Skeletal muscle tissue (tissue), 3 donors: ENCODE measurements at regions not wholly inside any gene's neighbourhood (a gene's known extent, or its start where the extent isn't known, plus 50 kb on each side); places are given as distances from the start of the nearest gene placed in this dataset.

ENCODE experiments used
- H3K27ac ChIP-seq: one replicate; pipeline ENCODE4 v1.7.0; 2013; ENCODE audit warnings: mild to moderate bottlenecking, low read depth, low read length, inconsistent platforms
- H3K27me3 ChIP-seq, 3 donors: one replicate each; pipeline ENCODE4 v1.7.0; 2013; ENCODE audit warnings: low read length in 3 of 3; ENCODE audit not compliant: control insufficient read depth in 3 of 3, insufficient read depth in 3 of 3
- H3K36me3 ChIP-seq, 3 donors: one replicate each; pipeline ENCODE4 v1.7.0; 2013; ENCODE audit warnings: low read length in 3 of 3; ENCODE audit not compliant: control insufficient read depth in 3 of 3, insufficient read depth in 3 of 3
- H3K4me1 ChIP-seq, 3 donors: one replicate each; pipeline ENCODE4 v1.7.0; 2013; ENCODE audit warnings: low read length in 3 of 3, mild to moderate bottlenecking in 3 of 3; ENCODE audit not compliant: control insufficient read depth in 3 of 3, insufficient read depth in 3 of 3
- H3K4me3 ChIP-seq, 3 donors: one replicate each; pipeline ENCODE4 v1.7.0; 2013; ENCODE audit warnings: low read length in 3 of 3
- H3K9ac ChIP-seq, 3 donors: one replicate each; pipeline ENCODE4 v1.7.0; 2013; ENCODE audit warnings: low read length in 3 of 3, mild to moderate bottlenecking in 3 of 3, moderate library complexity in 2 of 3, low read depth in 1 of 3
- H3K9me3 ChIP-seq, 3 donors: one replicate each; pipeline ENCODE4 v1.7.0; 2013; ENCODE audit warnings: low read length in 3 of 3; ENCODE audit not compliant: control insufficient read depth in 3 of 3
- donor health status: Osteomylitis.

GRCh38 chr9:12613071-12613470 is 80.1 kb upstream of the TYRP1 start:
- H3K9ac ChIP-seq, result no peak overlapping the region
- H3K27me3 ChIP-seq, result no peaks in the 10 kb centered on the region
- no peak overlapping the region for H3K27ac ChIP-seq
- H3K9me3 ChIP-seq, result no peaks in the 10 kb centered on the region
- H3K36me3 ChIP-seq, result no peaks in the 10 kb centered on the region
- H3K4me1 ChIP-seq, result no peaks in the 10 kb centered on the region
- H3K4me3 ChIP-seq, result no peak overlapping the region

- Histone ChIP-seq H3K27ac (no peak overlapping the region), H3K4me1 (no peaks in the 10 kb centered on the region), H3K9ac (no peak overlapping the region), H3K9me3 (no peaks in the 10 kb centered on the region), H3K36me3 (no peaks in the 10 kb centered on the region), H3K4me3 (no peak overlapping the region), H3K27me3 (no peaks in the 10 kb centered on the region)
These were observed 78.7 kb upstream of the TYRP1 start for GRCh38 chr9:12614488-12614887.

DNA sequence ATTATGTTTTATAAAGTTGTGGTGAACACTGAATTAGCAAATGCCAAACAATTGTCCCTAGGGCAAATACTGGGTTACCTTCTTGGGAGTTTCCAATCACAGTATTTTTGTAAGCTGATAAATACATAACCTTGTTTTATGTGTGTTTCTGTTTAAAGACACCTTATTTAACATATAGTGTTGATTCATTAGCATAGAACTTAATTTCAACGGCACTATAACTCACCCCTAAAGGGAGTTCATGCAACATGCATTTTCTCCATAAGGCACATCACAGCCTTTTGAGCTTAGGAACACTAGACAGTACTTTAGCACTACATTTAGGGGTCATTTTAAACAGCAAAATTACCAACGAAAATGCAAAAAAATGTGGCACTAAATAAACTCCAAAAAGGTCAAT is 74.2 kb upstream of the TYRP1 start:
- Histone ChIP-seq H3K4me1 (no peaks in the 10 kb centered on the region), H3K9ac (no peak overlapping the region), H3K27ac (no peak overlapping the region), H3K27me3 (no peaks in the 10 kb centered on the region), H3K4me3 (no peak overlapping the region), H3K9me3 (no peaks in the 10 kb centered on the region), H3K36me3 (no peaks in the 10 kb centered on the region)

- Histone ChIP-seq H3K9ac (no peak overlapping the region), H3K4me3 (no peak overlapping the region), H3K9me3 (no peaks in the 10 kb centered on the region), H3K4me1 (no peaks in the 10 kb centered on the region), H3K27me3 (no peaks in the 10 kb centered on the region), H3K27ac (no peak overlapping the region), H3K36me3 (no peaks in the 10 kb centered on the region)
These were observed 67.3 kb upstream of the TYRP1 start for GRCh38 chr9:12625844-12626243.

DNA sequence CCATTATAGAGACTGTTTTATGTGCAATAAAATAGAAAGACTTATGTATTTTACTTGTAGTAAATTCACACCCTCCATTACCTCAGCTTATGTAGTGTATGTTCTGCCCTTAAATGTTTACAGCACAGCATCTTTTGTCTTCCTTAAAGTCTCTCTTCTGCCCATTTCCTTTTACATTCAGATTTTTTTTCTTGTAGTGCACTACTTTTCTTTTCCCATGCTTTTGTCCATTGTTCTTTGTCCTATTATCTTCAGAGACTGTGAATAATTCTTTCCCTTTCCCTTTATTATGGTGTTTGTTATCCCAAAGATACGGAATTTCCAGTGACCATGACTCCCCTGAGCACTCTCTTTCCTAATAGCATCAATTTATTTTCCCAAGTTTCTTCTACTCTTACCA is 66.1 kb upstream of the TYRP1 start:
- H3K27me3 ChIP-seq, result peaks cover 0 to 2% (median 0%) of the 10 kb centered on the region in 3 donors
- no peak overlapping the region for H3K4me3 ChIP-seq
- H3K36me3 ChIP-seq, result no peaks in the 10 kb centered on the region
- H3K4me1 ChIP-seq, result no peaks in the 10 kb centered on the region
- no peak overlapping the region for H3K9ac ChIP-seq
- H3K9me3 ChIP-seq, result no peaks in the 10 kb centered on the region
- H3K27ac ChIP-seq, result no peak overlapping the region

DNA sequence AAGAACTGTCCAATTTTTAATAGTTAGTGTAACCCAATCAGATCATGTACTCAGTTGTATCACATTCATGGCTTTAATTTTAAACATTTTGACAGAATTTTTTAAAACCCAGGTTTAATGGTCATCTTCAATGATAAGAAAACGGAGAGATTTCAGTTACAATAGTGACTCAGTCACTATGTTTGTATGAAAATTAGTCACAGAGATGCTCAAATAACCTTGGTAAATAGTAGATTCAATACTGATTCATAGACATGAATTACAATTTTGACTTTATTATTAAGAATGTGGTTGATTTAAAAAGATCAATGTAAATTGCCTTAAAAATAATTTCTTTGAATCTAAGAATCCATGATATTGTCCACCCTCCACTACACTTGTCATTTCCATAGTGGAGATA is 64.6 kb upstream of the TYRP1 start:
- H3K9me3 ChIP-seq, result no peaks in the 10 kb centered on the region
- no peaks in the 10 kb centered on the region for H3K36me3 ChIP-seq
- H3K4me1 ChIP-seq, result no peaks in the 10 kb centered on the region
- H3K27ac ChIP-seq, result no peak overlapping the region
- peaks cover 0 to 3% (median 0%) of the 10 kb centered on the region in 3 donors for H3K27me3 ChIP-seq
- H3K4me3 ChIP-seq, result no peak overlapping the region
- no peak overlapping the region for H3K9ac ChIP-seq

DNA sequence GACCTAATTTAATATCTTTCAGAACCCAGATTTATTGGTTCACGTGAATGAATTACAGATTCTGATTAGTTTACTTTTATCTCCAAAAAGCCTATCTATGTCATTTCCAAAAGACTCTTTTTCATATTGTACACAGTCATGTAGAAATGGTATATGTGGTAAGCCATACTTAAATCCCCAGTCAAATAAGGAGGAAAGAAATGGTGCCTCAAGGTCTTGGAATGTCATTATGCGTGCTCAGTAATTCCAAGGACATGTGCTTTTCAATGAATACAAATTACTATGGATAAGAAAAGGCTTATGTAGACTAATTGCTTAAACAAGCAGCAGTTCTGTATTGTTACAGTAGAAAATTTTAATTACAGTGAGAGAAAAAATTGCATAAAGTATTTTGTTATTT is 64.1 kb upstream of the TYRP1 start:
- Histone ChIP-seq H3K9me3 (no peaks in the 10 kb centered on the region), H3K27me3 (peaks cover 0 to 3% (median 0%) of the 10 kb centered on the region in 3 donors), H3K4me1 (no peaks in the 10 kb centered on the region), H3K9ac (no peak overlapping the region), H3K36me3 (no peaks in the 10 kb centered on the region), H3K4me3 (no peak overlapping the region), H3K27ac (no peak overlapping the region)

DNA sequence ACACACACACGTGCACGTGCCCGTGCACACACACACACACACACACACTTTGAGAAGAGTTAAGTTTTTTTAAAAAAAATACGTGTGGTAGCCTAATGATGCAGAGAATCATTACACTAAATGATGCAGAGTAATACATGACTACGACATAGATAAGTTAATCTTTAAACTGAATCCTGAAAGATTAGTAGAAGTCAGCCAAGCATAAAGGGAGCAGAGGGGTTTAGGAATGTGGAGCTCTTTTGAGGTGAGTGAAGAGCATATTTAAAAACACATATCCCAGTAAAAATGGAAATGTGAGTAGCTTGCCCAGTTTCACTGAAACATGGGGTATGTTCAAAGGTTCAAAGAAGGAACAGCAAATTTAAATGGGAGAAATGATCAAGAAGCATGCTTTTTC is 61.3 kb upstream of the TYRP1 start:
- Histone ChIP-seq H3K36me3 (no peaks in the 10 kb centered on the region), H3K9ac (no peak overlapping the region), H3K27me3 (peaks cover 0 to 3% (median 0%) of the 10 kb centered on the region in 3 donors), H3K4me3 (no peak overlapping the region), H3K27ac (no peak overlapping the region), H3K4me1 (no peaks in the 10 kb centered on the region), H3K9me3 (no peaks in the 10 kb centered on the region)

DNA sequence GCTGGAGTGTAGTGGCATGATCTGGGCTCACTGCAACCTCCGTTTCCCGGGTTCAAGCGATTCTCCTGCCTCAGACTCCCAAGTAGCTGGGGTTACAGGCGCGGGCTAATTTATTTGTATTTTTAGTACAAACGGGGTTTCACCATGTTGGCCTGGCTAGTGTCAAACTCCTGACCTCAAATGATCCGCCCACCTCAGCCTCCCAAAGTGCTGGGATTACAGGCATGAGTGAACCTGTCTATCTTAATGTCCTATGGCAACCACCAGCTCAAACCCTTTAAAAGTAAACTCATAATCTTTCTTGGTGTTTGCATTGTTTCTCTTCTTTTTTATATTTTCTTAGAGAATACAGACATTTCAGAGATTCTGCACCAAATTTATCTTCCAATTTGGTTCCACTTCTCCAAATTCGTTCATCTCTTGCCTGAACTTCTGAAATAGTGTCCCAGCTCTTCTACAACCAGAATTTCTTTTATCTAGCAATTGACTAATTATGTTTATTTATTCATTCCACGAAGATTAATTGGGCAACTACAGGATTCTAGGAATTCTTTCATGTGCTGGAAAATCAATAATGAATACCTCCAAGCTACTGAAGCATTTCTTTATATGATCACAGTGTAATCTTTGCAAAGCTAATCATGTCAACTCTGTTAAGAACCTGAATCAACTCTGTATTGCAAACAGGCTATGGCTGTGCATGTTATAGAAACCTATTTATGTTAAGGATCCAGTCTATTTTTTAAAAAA is 60.0 kb upstream of the TYRP1 start:
- no peak overlapping the region for H3K4me3 ChIP-seq
- H3K27ac ChIP-seq, result no peak overlapping the region
- no peaks in the 10 kb centered on the region for H3K4me1 ChIP-seq
- H3K36me3 ChIP-seq, result no peaks in the 10 kb centered on the region
- peaks cover 0 to 3% (median 0%) of the 10 kb centered on the region in 3 donors for H3K27me3 ChIP-seq
- H3K9me3 ChIP-seq, result no peaks in the 10 kb centered on the region
- H3K9ac ChIP-seq, result no peak overlapping the region

DNA sequence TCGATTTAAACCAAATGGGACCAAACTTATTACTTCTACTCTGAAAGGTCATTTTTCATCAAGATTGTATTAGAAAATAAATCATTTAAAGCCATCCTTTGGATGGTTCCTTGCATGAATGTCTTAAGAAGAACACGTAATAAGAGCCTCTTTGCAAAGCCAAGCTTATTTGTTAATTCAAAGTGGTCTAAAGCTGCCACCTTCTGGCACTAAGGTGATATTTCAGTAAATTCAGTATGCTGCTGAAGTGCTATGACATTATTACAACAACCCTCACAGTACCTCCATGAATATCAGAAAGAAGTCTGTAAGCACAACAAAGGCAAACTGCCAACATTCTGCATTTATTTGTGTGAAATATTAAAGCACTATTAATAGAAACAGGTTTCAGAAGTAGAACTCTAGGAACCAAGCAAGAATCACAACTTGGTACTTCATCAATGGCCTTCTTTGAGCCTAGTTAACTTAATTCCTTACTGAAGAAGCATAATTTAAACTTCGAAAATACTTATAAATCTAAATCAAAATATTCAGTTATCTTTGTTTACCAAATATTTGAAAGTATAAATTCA is 53.1 kb upstream of the TYRP1 start:
- Histone ChIP-seq H3K9me3 (no peaks in the 10 kb centered on the region), H3K27me3 (no peaks in the 10 kb centered on the region), H3K9ac (no peak overlapping the region), H3K27ac (no peak overlapping the region), H3K4me1 (no peaks in the 10 kb centered on the region), H3K36me3 (no peaks in the 10 kb centered on the region), H3K4me3 (no peak overlapping the region)
